Kidney (tissue), 13 donors: ENCODE measurements at regions not wholly inside any gene's neighbourhood (a gene's known extent, or its start where the extent isn't known, plus 50 kb on each side); places are given as distances from the start of the nearest gene placed in this dataset.

Source experiments
- DNase-seq, 5 donors: peaks; one replicate each; pipeline ENCODE4 v3.0.0-alpha.2; 2013 to 2020
- FAIRE-seq: peaks from 2 replicates; lab custom pipeline; 2012; peaks lifted over from hg19 to GRCh38; lab: Jason Lieb, UNC
- H3K27ac ChIP-seq, 2 donors: one replicate each; pipeline ENCODE4 v1.7.0; 2013; ENCODE audit warnings: low read depth in 2 of 2, low read length in 2 of 2, inconsistent platforms in 1 of 2
- H3K27me3 ChIP-seq: one replicate; pipeline ENCODE4 v1.7.1; 2013; ENCODE audit warnings: low read length, inconsistent platforms; ENCODE audit not compliant: control insufficient read depth, insufficient read depth
- H3K36me3 ChIP-seq, 3 donors: one replicate each; pipeline versions ENCODE4 v1.7.0 to v1.7.1; 2013; ENCODE audit warnings: low read length in 3 of 3, control low read depth in 1 of 3, inconsistent platforms in 1 of 3; ENCODE audit not compliant: insufficient read depth in 3 of 3, control insufficient read depth in 2 of 3
- H3K4me1 ChIP-seq, 3 donors: one replicate each; pipeline versions ENCODE4 v1.7.0 to v1.7.1; 2013; ENCODE audit warnings: low read length in 3 of 3, inconsistent platforms in 1 of 3, low read depth in 1 of 3; ENCODE audit not compliant: control insufficient read depth in 2 of 3, insufficient read depth in 2 of 3
- H3K4me3 ChIP-seq, 3 donors: one replicate each; pipeline versions ENCODE4 v1.7.0 to v1.8.1; 2013; ENCODE audit warnings: low read length in 3 of 3, control low read depth in 1 of 3, inconsistent platforms in 1 of 3
- H3K9ac ChIP-seq, 3 donors: one replicate each; pipeline versions ENCODE4 v1.7.0 to v1.7.1; 2013; ENCODE audit warnings: low read length in 3 of 3, control low read depth in 1 of 3, inconsistent platforms in 1 of 3
- H3K9me3 ChIP-seq, 3 donors: one replicate each; pipeline versions ENCODE4 v1.7.0 to v1.7.1; 2013; ENCODE audit warnings: low read length in 3 of 3, control low read depth in 1 of 3, inconsistent platforms in 1 of 3; ENCODE audit not compliant: control insufficient read depth in 2 of 3, insufficient read depth in 1 of 3
- CTCF ChIP-seq: IDR thresholded peaks from 3 replicates; pipeline ENCODE4 v1.5.1; 2012; ENCODE audit warnings: mild to moderate bottlenecking, moderate library complexity, borderline replicate concordance; ENCODE audit not compliant: insufficient read depth; ENCODE audit errors: extremely low read depth
- intact Hi-C: fragments of 100-400 bp; cut with DNase I; formaldehyde crosslinking; loops from one replicate; pipeline ENCODE4 v1.11.1; 2022
- donor health status: control.
- donor health status: control.
- donor health status: control.
- donor health status: control.
- donor health status: control.
- donor health status: DM: yes; HTN: yes; CAD: no.
- donor health status: Normal renal cell carcinoma (clear cell type).

GRCh38 chr2:2933426-2933825 is 444.2 kb downstream of the EIPR1 start:
- H3K4me1 ChIP-seq, result no peaks in the 10 kb centered on the region
- DNase-seq, result peak in 4 of 5 donors; percentile 73 to 79 (median 76)

GRCh38 chr2:2932692-2933305 is 444.8 kb downstream of the EIPR1 start:
- H3K4me3 ChIP-seq, result no peak overlapping the region
- no peaks in the 10 kb centered on the region for H3K27me3 ChIP-seq
- DNase-seq (no peak), FAIRE-seq (no peak)
- peaks cover 0 to 6% (median 5%) of the 10 kb centered on the region in 3 donors for H3K9me3 ChIP-seq
- intact Hi-C loops, result no loop called here
- H3K36me3 ChIP-seq, result no peaks in the 10 kb centered on the region
- H3K27ac ChIP-seq, result no peak overlapping the region
- H3K9ac ChIP-seq, result no peak overlapping the region
- H3K4me1 ChIP-seq, result no peaks in the 10 kb centered on the region
- no peak for TF ChIP-seq CTCF

More at GRCh38 chr2:2933426-2933825, 444.2 kb downstream of the EIPR1 start:
- Histone ChIP-seq H3K9me3 (peaks cover 0 to 6% (median 5%) of the 10 kb centered on the region in 3 donors), H3K27ac (no peak overlapping the region), H3K9ac (no peak overlapping the region), H3K36me3 (no peaks in the 10 kb centered on the region), H3K27me3 (no peaks in the 10 kb centered on the region), H3K4me3 (no peak overlapping the region)
- intact Hi-C loops, result no loop called here
- TF ChIP-seq CTCF, result no peak
- no peak for FAIRE-seq

GRCh38 chr2:2932189-2932588 is 445.4 kb downstream of the EIPR1 start:
- no peak overlapping the region for H3K4me3 ChIP-seq
- H3K9ac ChIP-seq, result no peak overlapping the region
- intact Hi-C loops, result no loop called here
- no peaks in the 10 kb centered on the region for H3K36me3 ChIP-seq
- H3K27ac ChIP-seq, result no peak overlapping the region
- no peaks in the 10 kb centered on the region for H3K4me1 ChIP-seq
- no peak for TF ChIP-seq CTCF
- peaks cover 0 to 6% (median 5%) of the 10 kb centered on the region in 3 donors for H3K9me3 ChIP-seq
- H3K27me3 ChIP-seq, result no peaks in the 10 kb centered on the region
- DNase-seq (peak in 1 of 5 donors; percentile 35), FAIRE-seq (no peak)
